ENCODE measurements at regions not wholly inside any gene's neighbourhood (a gene's known extent, or its start where the extent isn't known, plus 50 kb on each side); places are given as distances from the start of the nearest gene placed in this dataset.
"Not testable (repeated sequence)": the region's sequence is repeated elsewhere in the genome, so short reads cannot be mapped to it uniquely, and the experiment has no call there.

- DNase-seq, result peak; percentile 56
Measured at GRCh38 chr5:60487885-60488442, 212.0 kb downstream of the DEPDC1B start.

- peak; percentile 14 for DNase-seq
Measured at GRCh38 chr5:60487476-60487875, 212.5 kb downstream of the DEPDC1B start.

GRCh38 chr5:60485361-60485760 lies 214.6 kb downstream of the DEPDC1B start:
- DNase-seq, result no peak

GRCh38 chr5:60483050-60483449 lies 216.9 kb downstream of the DEPDC1B start:
- DNase-seq, result no peak

- no peak for DNase-seq
Measured at GRCh38 chr5:60482301-60482700, 217.7 kb downstream of the DEPDC1B start.

GRCh38 chr5:60479542-60479941 lies 220.4 kb downstream of the DEPDC1B start:
- no peak for DNase-seq

GRCh38 chr5:60477849-60478248 lies 222.1 kb downstream of the DEPDC1B start:
- no peak for DNase-seq

- no peak for DNase-seq
Measured at GRCh38 chr5:60473654-60474053, 226.3 kb downstream of the DEPDC1B start.

GRCh38 chr5:60473027-60473426 lies 226.9 kb downstream of the DEPDC1B start:
- not testable (repeated sequence) for DNase-seq

- no peak for DNase-seq
Measured at GRCh38 chr5:60470881-60471280, 229.1 kb downstream of the DEPDC1B start.

GRCh38 chr5:60469286-60469685 lies 230.7 kb downstream of the DEPDC1B start:
- DNase-seq, result no peak

- no peak for DNase-seq
Measured at GRCh38 chr5:60463179-60463868, 236.6 kb downstream of the DEPDC1B start.

- DNase-seq, result no peak
Measured at GRCh38 chr5:60458666-60459065, 241.3 kb downstream of the DEPDC1B start.

- no peak for DNase-seq
Measured at GRCh38 chr5:60457233-60457632, 242.7 kb downstream of the DEPDC1B start.

GRCh38 chr5:60455589-60455988 lies 244.4 kb downstream of the DEPDC1B start:
- DNase-seq, result no peak

GRCh38 chr5:60454277-60454676 lies 245.7 kb downstream of the DEPDC1B start:
- not testable (repeated sequence) for DNase-seq

- no peak for DNase-seq
Measured at GRCh38 chr5:60453186-60453976, 246.6 kb downstream of the DEPDC1B start.

- DNase-seq, result no peak
Measured at GRCh38 chr5:60448600-60448999, 251.4 kb downstream of the DEPDC1B start.

GRCh38 chr5:60447488-60447920 lies 252.5 kb downstream of the DEPDC1B start:
- no peak for DNase-seq

- no peak for DNase-seq
Measured at GRCh38 chr5:60446917-60447316, 253.0 kb downstream of the DEPDC1B start.

- DNase-seq, result no peak
Measured at GRCh38 chr5:60445921-60446320, 254.0 kb downstream of the DEPDC1B start.

GRCh38 chr5:60445427-60445826 lies 254.5 kb downstream of the DEPDC1B start:
- DNase-seq, result no peak

- no peak for DNase-seq
Measured at GRCh38 chr5:60444661-60445360, 255.2 kb downstream of the DEPDC1B start.

All from NCI-H69 (cell line).